Vagina (tissue), 2 donors: ENCODE measurements at regions not wholly inside any gene's neighbourhood (a gene's known extent, or its start where the extent isn't known, plus 50 kb on each side); places are given as distances from the start of the nearest gene placed in this dataset.

Source experiments
- DNase-seq, 2 donors: peaks; one replicate each; pipeline ENCODE4 v3.0.0-alpha.2; 2017; ENCODE audit errors: extremely low spot score in 2 of 2
- H3K27ac ChIP-seq: fragments of 200-600 bp; sonication (generic); one replicate; pipeline ENCODE4 v1.5.1; 2019
- H3K27me3 ChIP-seq: fragments of 200-600 bp; sonication (generic); one replicate; pipeline ENCODE4 v1.5.1; 2019
- H3K36me3 ChIP-seq, 2 donors: fragments of 200-600 bp; sonication (generic); one replicate each; pipeline ENCODE4 v1.5.1; 2017 to 2019
- H3K4me1 ChIP-seq: fragments of 200-600 bp; sonication (generic); one replicate; pipeline ENCODE4 v1.5.1; 2019
- H3K4me3 ChIP-seq, 2 donors: fragments of 200-600 bp; sonication (generic); 1 replicate in 1 of 2; 2 replicates in 1 of 2; pipeline ENCODE4 v1.5.1; 2016 to 2019
- H3K9me3 ChIP-seq: fragments of 200-600 bp; sonication (generic); one replicate; pipeline ENCODE4 v1.5.1; 2019
- POLR2A ChIP-seq, 2 donors: fragments of 450-650 bp; IDR thresholded peaks; one replicate each; pipeline ENCODE4 v1.6.1; 2017; ENCODE audit warnings: antibody characterized with exemption in 2 of 2, mild to moderate bottlenecking in 2 of 2, moderate library complexity in 2 of 2
- POLR2AphosphoS5 ChIP-seq, 2 donors: sonication (generic); formaldehyde crosslinking; IDR thresholded peaks; one replicate each; pipeline ENCODE4 v1.9.0; 2017; ENCODE audit warnings: antibody characterized with exemption in 2 of 2, mild to moderate bottlenecking in 2 of 2, low read depth in 1 of 2; ENCODE audit not compliant: insufficient read depth in 1 of 2
- intact Hi-C: fragments of 100-400 bp; cut with DNase I; formaldehyde crosslinking; loops from one replicate; pipeline ENCODE4 v1.15.1; 2023
- TF ChIP-seq, protein P1 (sequence below), 3 experiments: fragments of 450-650 bp in 2 of 3; fragments of 200-600 bp in 1 of 3; sonication (generic) in 1 of 3; IDR thresholded peaks; one replicate each; pipeline ENCODE4 v1.5.1; 2017 to 2019; ENCODE audit warnings: antibody characterized with exemption in 3 of 3, mild to moderate bottlenecking in 2 of 3, moderate library complexity in 2 of 3

DNA sequence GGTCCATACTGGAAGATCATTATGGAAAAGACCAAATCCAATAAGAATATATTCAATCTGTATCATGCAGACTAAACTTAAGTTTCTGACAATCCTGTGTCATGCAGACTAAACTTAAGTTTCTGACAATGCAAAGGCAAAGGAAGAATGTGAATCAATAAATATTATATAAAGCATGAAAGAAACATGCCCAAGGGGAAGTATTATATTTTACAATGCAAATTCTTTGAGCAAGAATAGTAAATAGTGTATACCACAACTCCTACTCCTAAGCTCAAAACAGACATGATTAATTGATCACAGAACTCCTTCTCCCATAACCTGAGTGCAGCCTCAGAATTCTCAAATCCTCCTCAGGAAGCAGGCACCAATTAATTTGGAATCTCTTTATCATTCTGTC, 71.3 kb upstream of the BDNF start:
- no peak for TF ChIP-seq POLR2AphosphoS5 (IDR thresholded peaks at IDR 0.05; ENCODE audit: insufficient read depth in 1 of 2, low read depth in 1 of 2)
- TF ChIP-seq POLR2A (IDR thresholded peaks at IDR 0.05) = no peak
- TF ChIP-seq, protein P1, sequence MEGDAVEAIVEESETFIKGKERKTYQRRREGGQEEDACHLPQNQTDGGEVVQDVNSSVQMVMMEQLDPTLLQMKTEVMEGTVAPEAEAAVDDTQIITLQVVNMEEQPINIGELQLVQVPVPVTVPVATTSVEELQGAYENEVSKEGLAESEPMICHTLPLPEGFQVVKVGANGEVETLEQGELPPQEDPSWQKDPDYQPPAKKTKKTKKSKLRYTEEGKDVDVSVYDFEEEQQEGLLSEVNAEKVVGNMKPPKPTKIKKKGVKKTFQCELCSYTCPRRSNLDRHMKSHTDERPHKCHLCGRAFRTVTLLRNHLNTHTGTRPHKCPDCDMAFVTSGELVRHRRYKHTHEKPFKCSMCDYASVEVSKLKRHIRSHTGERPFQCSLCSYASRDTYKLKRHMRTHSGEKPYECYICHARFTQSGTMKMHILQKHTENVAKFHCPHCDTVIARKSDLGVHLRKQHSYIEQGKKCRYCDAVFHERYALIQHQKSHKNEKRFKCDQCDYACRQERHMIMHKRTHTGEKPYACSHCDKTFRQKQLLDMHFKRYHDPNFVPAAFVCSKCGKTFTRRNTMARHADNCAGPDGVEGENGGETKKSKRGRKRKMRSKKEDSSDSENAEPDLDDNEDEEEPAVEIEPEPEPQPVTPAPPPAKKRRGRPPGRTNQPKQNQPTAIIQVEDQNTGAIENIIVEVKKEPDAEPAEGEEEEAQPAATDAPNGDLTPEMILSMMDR (IDR thresholded peaks at IDR 0.05) = no peak
- Histone ChIP-seq H3K9me3 (no peaks in the 10 kb centered on the region), H3K27ac (no peak overlapping the region), H3K4me1 (no peaks in the 10 kb centered on the region), H3K27me3 (no peaks in the 10 kb centered on the region), H3K4me3 (no peak overlapping the region), H3K36me3 (no peaks in the 10 kb centered on the region)
- intact Hi-C loops = no loop called here
- no peak for DNase-seq

- intact Hi-C loops = no loop called here
- no peak for TF ChIP-seq POLR2A (IDR thresholded peaks at IDR 0.05)
- no peak for TF ChIP-seq POLR2AphosphoS5 (IDR thresholded peaks at IDR 0.05; ENCODE audit: insufficient read depth in 1 of 2, low read depth in 1 of 2)
- TF ChIP-seq, protein P1 (IDR thresholded peaks at IDR 0.05) = no peak
Observed at GRCh38 chr11:27770576-27770975, 70.3 kb upstream of the BDNF start.

GRCh38 chr11:27763736-27764135, 63.5 kb upstream of the BDNF start:
- H3K4me1 ChIP-seq = no peaks in the 10 kb centered on the region
- TF ChIP-seq POLR2A (IDR thresholded peaks at IDR 0.05) = no peak
- TF ChIP-seq POLR2AphosphoS5 (IDR thresholded peaks at IDR 0.05; ENCODE audit: insufficient read depth in 1 of 2, low read depth in 1 of 2) = no peak
- TF ChIP-seq, protein P1 (IDR thresholded peaks at IDR 0.05) = no peak
- no peaks in the 10 kb centered on the region for H3K27me3 ChIP-seq
- intact Hi-C loops = no loop called here
- no peak overlapping the region for H3K27ac ChIP-seq
- H3K4me3 ChIP-seq = no peak overlapping the region
- no peaks in the 10 kb centered on the region for H3K36me3 ChIP-seq
- no peak for DNase-seq
- no peaks in the 10 kb centered on the region for H3K9me3 ChIP-seq

More at GRCh38 chr11:27770576-27770975, 70.3 kb upstream of the BDNF start:
- DNase-seq = no peak
- Histone ChIP-seq H3K27me3 (no peaks in the 10 kb centered on the region), H3K36me3 (no peaks in the 10 kb centered on the region), H3K4me3 (no peak overlapping the region), H3K4me1 (no peaks in the 10 kb centered on the region), H3K27ac (no peak overlapping the region), H3K9me3 (no peaks in the 10 kb centered on the region)

DNA sequence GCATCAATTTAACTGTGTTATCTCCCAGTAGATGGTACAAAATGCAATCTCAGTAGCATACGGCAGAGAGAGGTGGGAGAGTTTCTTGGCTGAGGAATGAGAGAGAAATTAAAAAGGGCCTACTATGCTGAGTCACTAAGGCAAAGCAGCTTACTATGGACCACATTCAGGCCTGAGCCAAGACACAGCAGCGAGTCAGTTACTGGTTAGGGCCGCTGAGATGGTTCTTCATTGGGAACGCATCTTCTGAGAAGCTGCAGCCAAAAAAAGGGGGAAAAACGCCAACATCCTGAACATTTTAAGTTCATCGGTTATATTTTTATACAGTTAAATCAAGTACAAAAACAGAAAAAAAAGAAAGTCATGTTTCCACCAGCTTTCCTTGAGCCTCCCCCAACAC, 61.1 kb upstream of the BDNF start:
- no peak overlapping the region for H3K27ac ChIP-seq
- intact Hi-C loops = no loop called here
- H3K9me3 ChIP-seq = no peaks in the 10 kb centered on the region
- H3K4me1 ChIP-seq = no peaks in the 10 kb centered on the region
- H3K27me3 ChIP-seq = no peaks in the 10 kb centered on the region
- no peak overlapping the region for H3K4me3 ChIP-seq
- no peak for DNase-seq
- TF ChIP-seq POLR2AphosphoS5 (IDR thresholded peaks at IDR 0.05; ENCODE audit: insufficient read depth in 1 of 2, low read depth in 1 of 2) (no peak), POLR2A (IDR thresholded peaks at IDR 0.05) (no peak)
- TF ChIP-seq, protein P1 (IDR thresholded peaks at IDR 0.05) = no peak
- H3K36me3 ChIP-seq = no peaks in the 10 kb centered on the region

- H3K4me1 ChIP-seq = no peaks in the 10 kb centered on the region
- H3K27me3 ChIP-seq = no peaks in the 10 kb centered on the region
- intact Hi-C loops = no loop called here
- H3K9me3 ChIP-seq = no peaks in the 10 kb centered on the region
- no peak for DNase-seq
- no peak for TF ChIP-seq POLR2A (IDR thresholded peaks at IDR 0.05)
- no peak overlapping the region for H3K4me3 ChIP-seq
- H3K27ac ChIP-seq = no peak overlapping the region
- no peaks in the 10 kb centered on the region for H3K36me3 ChIP-seq
Observed at GRCh38 chr11:27757953-27758352, 57.7 kb upstream of the BDNF start.
